HCT116 (cell line): ENCODE measurements at regions not wholly inside any gene's neighbourhood (a gene's known extent, or its start where the extent isn't known, plus 50 kb on each side); places are given as distances from the start of the nearest gene placed in this dataset.

Experiments used
- ATAC-seq: fragments of 200-7000 bp; cut with Tn5 transposase; 2 replicates; pipeline ENCODE4 v1.9.1; 2020; ENCODE audit warnings: mild to moderate bottlenecking, moderate library complexity
- BruUV-seq: library from RNA; stranded (reverse); fragments of 400-500 nt; replicated peaks from 2 replicates; lab custom pipeline; 2021; lab: Mats Ljungman, UMichigan
- CTCF ChIA-PET: fragments of 300-600 bp; sonication (Branson Sonifier 250); formaldehyde crosslinking; loops from one replicate; lab custom pipeline; 2021; ENCODE audit warnings: antibody characterized with exemption; lab: Charles Lee
- POLR2A ChIA-PET: fragments of 300-600, 350-600 bp; sonication (Branson Sonifier 250); formaldehyde crosslinking; loops from one replicate; lab custom pipeline; 2021; ENCODE audit warnings: antibody characterized with exemption; lab: Charles Lee
- RAD21 ChIA-PET, 2 experiments: fragments of 300-600 bp; sonication (Branson Sonifier 250); formaldehyde crosslinking; loops; one replicate each; lab custom pipeline; 2023; ENCODE audit warnings: low total read pairs in 2 of 2; ENCODE audit not compliant: uncharacterized antibody in 2 of 2, unreplicated experiment in 2 of 2, low non-redundant PET in 1 of 2; lab: Charles Lee
- DNase-seq: peaks from one replicate; pipeline ENCODE4 v3.0.0-alpha.2; 2010; ENCODE audit warnings: low read depth, low spot score
- H2AFZ ChIP-seq: fragments of 200-600 bp; shearing (Covaris generic), sonication (generic); 2 replicates; pipeline ENCODE4 v1.6.1; 2017; ENCODE audit warnings: low read depth, mixed run types, mixed read lengths, antibody characterized with exemption, low read length; ENCODE audit not compliant: poor library complexity, severe bottlenecking
- H3K27ac ChIP-seq: 2 replicates; pipeline ENCODE4 v1.5.1; 2012; ENCODE audit warnings: low read depth, low read length
- H3K27me3 ChIP-seq: fragments of 200-600 bp; sonication (generic); 2 replicates; pipeline ENCODE4 v1.6.1; 2016; ENCODE audit warnings: mixed run types, low read length, mixed read lengths; ENCODE audit not compliant: insufficient read depth
- H3K36me3 ChIP-seq, 2 experiments: fragments of 200-500 bp in 1 of 2; fragments of 200-600 bp in 1 of 2; sonication (Bioruptor generic) in 1 of 2; sonication (generic) in 1 of 2; 2 replicates each; pipeline versions ENCODE4 v1.5.1 to v1.6.1; 2014 to 2016; ENCODE audit warnings: low read length in 2 of 2, inconsistent platforms in 1 of 2, mixed read lengths in 1 of 2, mixed run types in 1 of 2; ENCODE audit not compliant: insufficient read depth in 2 of 2, control insufficient read depth in 1 of 2
- H3K4me1 ChIP-seq, 2 experiments: fragments of 200-600 bp in 1 of 2; sonication (generic) in 1 of 2; 2 replicates each; pipeline versions ENCODE4 v1.5.1 to v1.6.1; 2012 to 2017; ENCODE audit warnings: low read length in 2 of 2, inconsistent platforms in 1 of 2, mild to moderate bottlenecking in 1 of 2, mixed read lengths in 1 of 2, mixed run types in 1 of 2, moderate library complexity in 1 of 2; ENCODE audit not compliant: insufficient read depth in 2 of 2, control insufficient read depth in 1 of 2
- H3K4me2 ChIP-seq: fragments of 200-600 bp; sonication (generic); 2 replicates; pipeline ENCODE4 v1.6.1; 2017; ENCODE audit warnings: mixed run types, low read length, mixed read lengths
- H3K4me3 ChIP-seq, 2 experiments: fragments of 200-600 bp in 1 of 2; sonication (generic) in 1 of 2; replicated peaks in 1 of 2; 2 replicates each; pipeline ENCODE4 v1.5.1; 2011 to 2016; ENCODE audit warnings: low read length in 2 of 2, control low read depth in 1 of 2, low read depth in 1 of 2, mild to moderate bottlenecking in 1 of 2, mixed read lengths in 1 of 2, mixed run types in 1 of 2
- H3K79me2 ChIP-seq: fragments of 200-600 bp; sonication (generic); 2 replicates; pipeline ENCODE4 v1.6.1; 2017; ENCODE audit warnings: mild to moderate bottlenecking, mixed run types, low read length, moderate library complexity, mixed read lengths; ENCODE audit not compliant: insufficient read depth
- H3K9ac ChIP-seq: fragments of 200-600 bp; sonication (generic); 2 replicates; pipeline ENCODE4 v1.6.1; 2016; ENCODE audit warnings: low read length, mixed read lengths
- H3K9me2 ChIP-seq: fragments of 200-600 bp; sonication (generic), shearing (Covaris generic); 2 replicates; pipeline ENCODE4 v1.6.1; 2017; ENCODE audit warnings: mixed run types, mild to moderate bottlenecking, moderate library complexity; ENCODE audit not compliant: insufficient read depth
- H3K9me3 ChIP-seq, 2 experiments: fragments of 200-500 bp in 1 of 2; fragments of 200-600 bp in 1 of 2; sonication (Bioruptor generic) in 1 of 2; sonication (generic) in 1 of 2; 2 replicates each; pipeline ENCODE4 v1.6.1; 2014 to 2017; ENCODE audit warnings: low read length in 2 of 2, mixed read lengths in 2 of 2, inconsistent platforms in 1 of 2, low read depth in 1 of 2, mild to moderate bottlenecking in 1 of 2, mixed run types in 1 of 2, moderate library complexity in 1 of 2; ENCODE audit not compliant: control insufficient read depth in 1 of 2, insufficient read depth in 1 of 2
- H4K20me1 ChIP-seq: fragments of 200-600 bp; sonication (generic), shearing (Covaris generic); 2 replicates; pipeline ENCODE4 v1.6.1; 2017; ENCODE audit warnings: mixed run types, mild to moderate bottlenecking, moderate library complexity; ENCODE audit not compliant: insufficient read depth
- EGR1 ChIP-seq: IDR thresholded peaks from 2 replicates; pipeline ENCODE4 v1.6.1; 2012; ENCODE audit warnings: low read depth
- EZH2 ChIP-seq: fragments of 200-600 bp; sonication (generic); IDR thresholded peaks from 2 replicates; pipeline ENCODE4 v1.6.1; 2017; ENCODE audit warnings: antibody characterized with exemption, mixed run types
- EZH2phosphoT487 ChIP-seq: fragments of 200-600 bp; IDR thresholded peaks from 2 replicates; pipeline ENCODE4 v1.6.1; 2018; ENCODE audit warnings: antibody characterized with exemption, borderline replicate concordance
- JUND ChIP-seq: IDR thresholded peaks from 2 replicates; pipeline ENCODE4 v1.6.1; 2012
- RAD21 ChIP-seq: IDR thresholded peaks from 2 replicates; pipeline ENCODE4 v1.6.1; 2012; ENCODE audit warnings: low read depth, mild to moderate bottlenecking
- SRF ChIP-seq: IDR thresholded peaks from 2 replicates; pipeline ENCODE4 v1.6.1; 2012; ENCODE audit warnings: low read depth
- YY1 ChIP-seq: IDR thresholded peaks from 2 replicates; pipeline ENCODE4 v1.6.1; 2011; ENCODE audit warnings: low read length, low read depth, moderate library complexity, mild to moderate bottlenecking; ENCODE audit not compliant: insufficient replicate concordance; ENCODE audit errors: extremely low read depth
- ZFX ChIP-seq: fragments of 450-650 bp; IDR thresholded peaks from 2 replicates; pipeline ENCODE4 v1.6.1; 2017
- ZNF274 ChIP-seq: fragments of 200-500 bp; sonication (Bioruptor generic); IDR thresholded peaks from 2 replicates; pipeline ENCODE4 v1.6.1; 2014; ENCODE audit warnings: mild to moderate bottlenecking, low read depth, low read length, inconsistent platforms
- intact Hi-C: fragments of 100-400 bp; cut with micrococcal nuclease; formaldehyde crosslinking; loops from 2 replicates; pipeline ENCODE4 v1.10.0; 2022
- TF ChIP-seq, protein P1 (sequence below): IDR thresholded peaks from 2 replicates; pipeline ENCODE4 v1.6.1; 2011; ENCODE audit warnings: mild to moderate bottlenecking, low read length, moderate library complexity; ENCODE audit not compliant: insufficient replicate concordance; ENCODE audit errors: extremely low read depth
- TF ChIP-seq, protein P2 (sequence below): IDR thresholded peaks from 2 replicates; pipeline ENCODE4 v1.6.1; 2012

DNA sequence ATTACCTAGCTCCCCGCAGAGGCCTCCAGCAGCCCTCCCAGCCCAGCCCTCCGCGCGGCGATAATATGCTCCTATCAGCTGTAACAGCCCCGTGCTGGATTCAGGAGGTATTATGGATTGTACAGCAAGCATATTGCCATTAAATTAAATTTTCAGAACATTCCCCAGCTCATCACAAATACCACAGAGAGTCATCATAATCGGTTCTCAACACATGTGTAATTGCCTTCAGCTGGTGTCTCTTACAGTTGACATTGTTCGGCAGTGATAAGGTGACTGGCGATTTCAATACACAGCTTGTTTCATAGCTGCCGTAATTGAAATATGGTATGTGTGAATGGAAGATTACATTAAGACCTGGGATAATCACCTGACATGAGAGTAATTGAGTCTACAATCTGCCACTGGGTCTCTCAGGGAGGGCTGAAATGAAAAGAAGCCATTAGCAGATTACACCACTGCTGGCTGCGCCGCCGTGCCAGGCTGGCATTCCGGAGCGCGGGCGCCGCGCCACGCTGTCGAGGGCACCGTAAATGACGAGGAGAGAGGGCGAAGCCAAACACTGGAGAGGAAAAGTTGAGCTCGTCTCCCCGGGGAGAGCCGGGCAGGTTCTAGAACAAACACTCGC is 549.4 kb upstream of the SALL3 start:
- Histone ChIP-seq H3K9me3 (peaks cover 4 to 13% of the 10 kb centered on the region in 2 experiments; a peak in 2 of 4 replicates), H2AFZ (no peak overlapping the region), H3K36me3 (no peaks in the 10 kb centered on the region), H3K4me1 (no peaks in the 10 kb centered on the region), H3K79me2 (no peaks in the 10 kb centered on the region), H3K9ac (no peak overlapping the region), H3K27me3 (no peaks in the 10 kb centered on the region), H3K27ac (no peak overlapping the region), H3K4me2 (no peak overlapping the region), H3K4me3 (no peak overlapping the region), H4K20me1 (no peaks in the 10 kb centered on the region), H3K9me2 (no peaks in the 10 kb centered on the region)
- ChIA-PET RAD21 (no interaction called here), CTCF (no interaction called here), POLR2A (no interaction called here)
- DNase-seq (no peak), ATAC-seq (no peak)
- no TSS peak for BruUV-seq
- TF ChIP-seq EZH2, result no peak
- TF ChIP-seq, protein P1, sequence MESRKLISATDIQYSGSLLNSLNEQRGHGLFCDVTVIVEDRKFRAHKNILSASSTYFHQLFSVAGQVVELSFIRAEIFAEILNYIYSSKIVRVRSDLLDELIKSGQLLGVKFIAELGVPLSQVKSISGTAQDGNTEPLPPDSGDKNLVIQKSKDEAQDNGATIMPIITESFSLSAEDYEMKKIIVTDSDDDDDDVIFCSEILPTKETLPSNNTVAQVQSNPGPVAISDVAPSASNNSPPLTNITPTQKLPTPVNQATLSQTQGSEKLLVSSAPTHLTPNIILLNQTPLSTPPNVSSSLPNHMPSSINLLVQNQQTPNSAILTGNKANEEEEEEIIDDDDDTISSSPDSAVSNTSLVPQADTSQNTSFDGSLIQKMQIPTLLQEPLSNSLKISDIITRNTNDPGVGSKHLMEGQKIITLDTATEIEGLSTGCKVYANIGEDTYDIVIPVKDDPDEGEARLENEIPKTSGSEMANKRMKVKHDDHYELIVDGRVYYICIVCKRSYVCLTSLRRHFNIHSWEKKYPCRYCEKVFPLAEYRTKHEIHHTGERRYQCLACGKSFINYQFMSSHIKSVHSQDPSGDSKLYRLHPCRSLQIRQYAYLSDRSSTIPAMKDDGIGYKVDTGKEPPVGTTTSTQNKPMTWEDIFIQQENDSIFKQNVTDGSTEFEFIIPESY, result no peak
- no peak for TF ChIP-seq EZH2phosphoT487
- TF ChIP-seq, protein P2, sequence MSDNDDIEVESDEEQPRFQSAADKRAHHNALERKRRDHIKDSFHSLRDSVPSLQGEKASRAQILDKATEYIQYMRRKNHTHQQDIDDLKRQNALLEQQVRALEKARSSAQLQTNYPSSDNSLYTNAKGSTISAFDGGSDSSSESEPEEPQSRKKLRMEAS, result no peak
- no peak for TF ChIP-seq JUND
- no peak for TF ChIP-seq RAD21
- no peak for TF ChIP-seq YY1
- no peak for TF ChIP-seq ZNF274
- TF ChIP-seq SRF, result no peak
- no peak for TF ChIP-seq EGR1
- TF ChIP-seq ZFX, result no peak
- intact Hi-C loops, result no loop called here
